ENCODE measurements at regions not wholly inside any gene's neighbourhood (a gene's known extent, or its start where the extent isn't known, plus 50 kb on each side); places are given as distances from the start of the nearest gene placed in this dataset.
"Not testable (repeated sequence)": the region's sequence is repeated elsewhere in the genome, so short reads cannot be mapped to it uniquely, and the experiment has no call there.

- not testable (repeated sequence) for DNase-seq (ENCODE audit: low read depth in 2 of 2)
These were observed 515.4 kb downstream of the MATN1 start for GRCh38 chr1:30207962-30208361.

DNA sequence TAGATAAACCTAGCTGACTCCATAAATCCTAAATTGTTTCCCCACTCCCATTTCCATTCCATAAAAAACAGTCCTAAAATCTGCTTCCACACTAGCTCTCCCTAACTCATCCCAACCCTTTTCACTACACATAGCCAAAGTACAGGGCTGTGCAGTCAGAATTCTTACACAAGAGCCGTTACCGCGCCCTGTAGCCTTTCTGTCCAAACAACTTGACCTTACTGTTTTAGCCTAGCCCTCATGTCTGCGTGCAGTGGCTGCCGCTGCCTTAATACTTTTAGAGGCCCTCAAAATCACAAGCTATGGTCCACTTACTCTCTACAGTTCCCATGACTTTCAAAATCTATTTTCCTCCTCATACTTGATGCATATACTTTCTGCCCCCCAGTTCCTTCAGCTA is 516.8 kb downstream of the MATN1 start:
- not testable (repeated sequence) for DNase-seq (ENCODE audit: low read depth in 2 of 2)

- not testable (repeated sequence) for DNase-seq (ENCODE audit: low read depth in 2 of 2)
These were observed 518.5 kb downstream of the MATN1 start for GRCh38 chr1:30204916-30205315.

DNA sequence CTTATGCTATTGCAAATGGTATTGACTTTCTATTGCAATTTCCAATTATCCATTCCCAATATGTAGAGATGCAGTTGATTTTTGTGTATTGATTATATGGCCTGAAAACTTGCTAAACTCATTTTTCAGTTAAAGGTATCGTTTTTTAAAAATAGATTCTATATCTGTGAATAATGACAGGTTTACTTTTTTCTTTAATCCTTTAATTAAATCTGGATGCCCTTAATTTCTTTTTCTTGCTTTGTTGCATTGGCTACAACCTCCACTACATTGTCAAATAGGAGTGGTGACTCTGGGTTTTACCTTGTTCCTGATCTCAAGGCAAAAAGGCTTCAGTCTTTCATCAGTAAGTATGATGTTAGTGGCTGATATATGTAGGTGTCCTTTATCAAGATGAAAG is 522.4 kb downstream of the MATN1 start:
- no peak for DNase-seq (ENCODE audit: low read depth in 2 of 2)

- DNase-seq (ENCODE audit: low read depth in 2 of 2) = no peak
These were observed 523.2 kb downstream of the MATN1 start for GRCh38 chr1:30200161-30200560.

DNA sequence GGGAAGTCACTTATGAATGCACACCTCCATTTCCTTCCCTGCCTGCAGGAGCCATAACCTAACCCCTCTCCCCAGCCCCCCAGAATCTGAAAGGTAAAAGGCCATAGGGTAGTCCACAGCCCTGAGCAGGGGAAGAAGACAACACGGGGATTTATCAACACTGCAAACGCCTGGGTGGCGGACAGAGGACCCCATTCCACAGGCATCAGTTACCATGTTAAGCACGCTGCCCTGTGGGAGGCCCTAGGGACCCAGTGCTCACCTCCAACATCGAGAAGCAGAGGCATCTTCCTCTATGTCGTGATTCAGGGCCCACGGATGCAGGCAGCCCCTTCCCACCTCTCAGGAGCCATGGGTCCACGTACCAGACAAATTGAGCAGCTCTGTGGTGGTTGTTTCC is 523.8 kb downstream of the MATN1 start:
- no peak for DNase-seq (ENCODE audit: low read depth in 2 of 2)

- no peak for DNase-seq (ENCODE audit: low read depth in 2 of 2)
These were observed 524.5 kb downstream of the MATN1 start for GRCh38 chr1:30198795-30199403.

- DNase-seq (ENCODE audit: low read depth in 2 of 2) = no peak
These were observed 525.0 kb downstream of the MATN1 start for GRCh38 chr1:30198451-30198760.

DNA sequence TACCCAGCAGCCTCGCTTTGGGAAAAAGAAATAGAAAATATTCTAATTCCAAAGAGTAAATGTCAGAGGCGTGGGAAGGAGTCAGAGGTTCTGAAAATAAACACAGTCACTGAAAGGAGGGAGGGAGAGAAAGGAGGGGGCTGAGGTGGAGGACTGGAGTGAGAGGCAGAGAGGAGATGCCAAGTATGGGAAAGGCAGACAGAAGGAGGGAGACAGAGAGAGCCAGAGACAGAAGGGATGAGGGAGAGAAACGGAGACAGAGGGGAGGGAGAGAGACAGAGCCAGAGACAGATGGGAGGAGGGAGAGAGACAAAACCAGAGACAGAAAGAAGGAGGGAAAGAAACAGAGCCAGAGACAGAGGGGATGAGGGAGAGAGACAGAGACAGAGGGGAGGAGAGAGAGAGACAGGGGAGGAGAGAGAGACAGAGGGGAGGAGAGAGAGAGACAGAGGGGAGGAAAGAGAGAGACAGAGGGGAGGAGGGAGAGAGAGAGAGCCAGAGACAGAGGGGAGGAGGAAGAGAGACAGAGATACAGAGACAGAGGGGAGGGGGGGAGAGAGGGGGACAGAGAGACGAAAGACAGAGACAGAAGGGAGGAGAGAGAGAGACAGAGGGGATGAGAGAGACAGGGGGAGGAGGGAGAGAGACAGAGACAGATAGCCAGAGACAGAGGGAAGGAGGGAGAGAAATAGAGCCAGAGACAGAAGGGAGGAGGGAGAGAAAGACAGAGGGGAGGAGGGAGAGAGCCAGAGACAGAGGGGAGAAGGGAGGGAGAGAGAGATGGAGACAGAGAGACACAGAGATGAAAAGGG is 525.5 kb downstream of the MATN1 start:
- no peak for DNase-seq (ENCODE audit: low read depth in 2 of 2)

- DNase-seq (ENCODE audit: low read depth in 2 of 2) = no peak
These were observed 526.3 kb downstream of the MATN1 start for GRCh38 chr1:30196872-30197638.

GRCh38 chr1:30196457-30196856 is 526.9 kb downstream of the MATN1 start:
- DNase-seq (ENCODE audit: low read depth in 2 of 2) = no peak

DNA sequence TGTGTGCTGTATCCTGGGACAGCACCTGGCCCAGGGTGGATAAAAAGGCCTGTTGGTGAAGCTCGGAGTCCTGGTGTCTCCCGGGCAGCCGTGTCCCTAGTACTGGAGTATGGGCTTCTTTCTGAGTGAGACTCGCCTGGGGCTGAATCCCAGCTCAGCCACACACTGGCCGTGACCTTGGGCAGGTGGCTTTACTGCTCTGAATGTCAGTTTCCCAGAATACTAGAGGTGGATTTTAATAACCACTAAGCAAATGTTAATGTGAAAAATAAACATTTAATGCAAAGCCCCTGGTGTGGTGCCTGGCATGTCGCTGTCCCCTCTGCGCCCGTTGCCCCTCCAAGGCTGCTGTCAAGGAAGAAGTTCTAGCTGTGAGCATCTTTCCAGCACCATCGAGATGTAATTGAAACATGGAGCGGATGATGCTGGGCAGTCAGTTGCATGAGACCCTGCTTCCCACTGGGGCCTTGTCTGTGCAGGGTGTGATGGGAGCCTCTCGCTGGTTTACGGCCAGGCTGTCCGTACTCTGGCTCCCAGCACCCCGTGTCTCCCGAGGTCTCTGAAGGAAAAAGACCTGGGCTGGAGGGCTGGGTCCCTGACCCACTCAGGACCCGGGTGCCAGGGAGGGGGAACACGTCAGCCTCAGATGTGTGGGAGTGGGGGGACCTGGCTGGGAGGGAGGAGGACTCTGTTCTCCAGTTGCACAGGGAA is 527.8 kb downstream of the MATN1 start:
- no peak for DNase-seq (ENCODE audit: low read depth in 2 of 2)

- DNase-seq (ENCODE audit: low read depth in 2 of 2) = no peak
These were observed 528.5 kb downstream of the MATN1 start for GRCh38 chr1:30194741-30195423.

- DNase-seq (ENCODE audit: low read depth in 2 of 2) = no peak
These were observed 529.3 kb downstream of the MATN1 start for GRCh38 chr1:30194046-30194619.

- DNase-seq (ENCODE audit: low read depth in 2 of 2) = no peak
These were observed 530.3 kb downstream of the MATN1 start for GRCh38 chr1:30192969-30193630.

DNA sequence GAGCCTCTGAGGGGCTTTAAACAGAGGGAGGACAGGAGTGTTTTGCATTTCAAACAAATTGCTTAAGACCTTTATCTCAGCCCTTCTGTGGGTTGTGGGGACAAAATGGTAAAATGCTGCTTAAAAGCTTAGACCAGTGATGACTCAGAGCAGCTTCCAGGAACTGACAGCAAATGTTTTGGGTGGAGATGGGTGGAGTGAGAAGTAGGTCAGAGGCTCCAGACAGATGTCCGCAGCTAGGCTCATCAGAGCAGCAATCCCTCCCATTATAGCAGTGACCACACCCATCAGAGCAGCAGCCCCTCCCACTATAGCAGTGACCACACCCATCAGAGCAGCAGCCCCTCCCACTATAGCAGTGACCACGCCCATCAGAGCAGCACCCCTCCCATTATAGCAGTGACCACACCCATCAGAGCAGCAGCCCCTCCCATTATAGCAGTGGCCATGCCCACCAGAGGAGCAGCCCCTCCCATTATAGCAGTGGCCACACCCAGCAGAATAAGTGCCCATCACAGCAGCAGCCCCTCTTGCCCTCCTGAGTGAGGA is 532.2 kb downstream of the MATN1 start:
- DNase-seq (ENCODE audit: low read depth in 2 of 2) = peak; percentile 4 to 6

DNA sequence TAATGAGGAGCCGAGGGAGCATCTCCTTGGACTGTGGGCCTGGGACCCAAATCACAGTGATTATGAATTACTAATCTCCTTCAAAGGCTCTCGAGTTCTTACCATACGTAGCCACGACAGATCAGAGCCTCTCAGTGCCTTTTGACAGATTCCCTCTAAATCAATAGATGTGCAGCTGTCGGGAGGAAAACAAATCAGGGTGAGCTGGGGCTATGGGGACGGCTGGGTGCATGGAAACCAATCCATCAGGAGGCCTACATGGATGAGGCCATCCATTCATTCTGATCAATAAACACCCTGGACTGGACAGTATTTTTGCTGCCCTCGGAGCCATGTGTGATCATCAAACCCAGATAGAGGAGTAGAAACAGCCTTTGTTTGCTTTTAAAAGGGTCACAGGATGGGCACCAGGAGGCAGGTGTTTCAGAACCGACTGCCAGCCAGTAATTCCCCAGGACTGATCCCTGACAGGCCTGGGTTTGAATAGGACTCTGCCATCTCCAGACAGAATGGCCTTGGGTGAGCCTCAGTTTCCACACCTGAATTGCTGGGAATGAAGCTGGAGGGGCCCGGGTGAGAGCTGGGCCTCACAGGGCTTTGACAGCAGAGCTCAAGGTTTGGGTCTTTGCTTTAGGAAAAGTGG is 532.8 kb downstream of the MATN1 start:
- no peak for DNase-seq (ENCODE audit: low read depth in 2 of 2)

- no peak for DNase-seq (ENCODE audit: low read depth in 2 of 2)
These were observed 533.4 kb downstream of the MATN1 start for GRCh38 chr1:30189818-30190500.

- DNase-seq (ENCODE audit: low read depth in 2 of 2) = no peak
These were observed 534.4 kb downstream of the MATN1 start for GRCh38 chr1:30188999-30189398.

Data from lung microvascular endothelial cell (primary cell).